ENCODE measurements at regions not wholly inside any gene's neighbourhood (a gene's known extent, or its start where the extent isn't known, plus 50 kb on each side); places are given as distances from the start of the nearest gene placed in this dataset.
"Not testable (repeated sequence)": the region's sequence is repeated elsewhere in the genome, so short reads cannot be mapped to it uniquely, and the experiment has no call there.

DNA sequence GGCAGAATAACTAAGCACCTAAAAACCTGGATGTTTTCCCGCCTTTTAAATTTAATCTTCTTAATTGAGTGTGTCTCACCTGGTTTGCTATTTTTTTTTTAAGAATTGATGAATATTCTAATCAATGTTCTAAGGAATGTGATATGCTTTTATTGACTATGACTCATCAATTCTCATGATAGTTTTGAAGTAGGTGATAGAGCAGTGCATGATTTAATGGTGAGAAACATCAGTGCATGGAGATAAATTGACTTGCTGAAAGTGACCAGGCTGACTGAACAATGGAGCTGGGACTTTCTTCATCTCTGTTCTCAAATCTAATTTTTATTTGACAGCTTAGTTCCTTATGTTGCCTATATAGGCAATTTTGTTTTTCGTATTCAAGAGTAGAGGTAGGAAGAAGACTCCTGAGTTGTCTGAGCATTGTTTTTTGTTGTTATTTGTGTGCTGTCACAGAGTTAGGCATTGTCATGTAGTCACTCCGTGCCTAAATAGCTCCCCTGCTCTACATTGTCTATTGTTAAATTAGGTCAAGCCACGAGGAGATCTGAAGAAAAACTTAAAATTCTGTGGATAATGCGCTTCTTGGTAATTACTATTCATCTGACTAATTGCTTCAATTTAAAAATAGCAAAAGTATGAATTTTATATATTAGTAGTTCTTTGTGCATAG, 59.0 kb upstream of the NUTM2F start:
- TF ChIP-seq, protein P1, sequence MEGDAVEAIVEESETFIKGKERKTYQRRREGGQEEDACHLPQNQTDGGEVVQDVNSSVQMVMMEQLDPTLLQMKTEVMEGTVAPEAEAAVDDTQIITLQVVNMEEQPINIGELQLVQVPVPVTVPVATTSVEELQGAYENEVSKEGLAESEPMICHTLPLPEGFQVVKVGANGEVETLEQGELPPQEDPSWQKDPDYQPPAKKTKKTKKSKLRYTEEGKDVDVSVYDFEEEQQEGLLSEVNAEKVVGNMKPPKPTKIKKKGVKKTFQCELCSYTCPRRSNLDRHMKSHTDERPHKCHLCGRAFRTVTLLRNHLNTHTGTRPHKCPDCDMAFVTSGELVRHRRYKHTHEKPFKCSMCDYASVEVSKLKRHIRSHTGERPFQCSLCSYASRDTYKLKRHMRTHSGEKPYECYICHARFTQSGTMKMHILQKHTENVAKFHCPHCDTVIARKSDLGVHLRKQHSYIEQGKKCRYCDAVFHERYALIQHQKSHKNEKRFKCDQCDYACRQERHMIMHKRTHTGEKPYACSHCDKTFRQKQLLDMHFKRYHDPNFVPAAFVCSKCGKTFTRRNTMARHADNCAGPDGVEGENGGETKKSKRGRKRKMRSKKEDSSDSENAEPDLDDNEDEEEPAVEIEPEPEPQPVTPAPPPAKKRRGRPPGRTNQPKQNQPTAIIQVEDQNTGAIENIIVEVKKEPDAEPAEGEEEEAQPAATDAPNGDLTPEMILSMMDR (IDR thresholded peaks at IDR 0.05), result not testable (repeated sequence)
- TF ChIP-seq POLR2A (IDR thresholded peaks at IDR 0.05), result not testable (repeated sequence)
